Muscle layer of duodenum (tissue), 2 donors: ENCODE measurements at regions not wholly inside any gene's neighbourhood (a gene's known extent, or its start where the extent isn't known, plus 50 kb on each side); places are given as distances from the start of the nearest gene placed in this dataset.
"Not testable (repeated sequence)": the region's sequence is repeated elsewhere in the genome, so short reads cannot be mapped to it uniquely, and the experiment has no call there.

Source experiments
- H3K27ac ChIP-seq: one replicate; pipeline ENCODE4 v1.7.0; 2013; ENCODE audit warnings: mild to moderate bottlenecking, low read length
- H3K27me3 ChIP-seq: one replicate; pipeline ENCODE4 v1.7.0; 2013; ENCODE audit warnings: low read depth, mild to moderate bottlenecking, control low read depth, low read length
- H3K36me3 ChIP-seq, 2 donors: one replicate each; pipeline ENCODE4 v1.7.0; 2013; ENCODE audit warnings: low read length in 2 of 2, control low read depth in 1 of 2, mild to moderate bottlenecking in 1 of 2; ENCODE audit not compliant: insufficient read depth in 2 of 2, control insufficient read depth in 1 of 2
- H3K4me1 ChIP-seq, 2 donors: one replicate each; pipeline ENCODE4 v1.7.0; 2013; ENCODE audit warnings: low read length in 2 of 2, mild to moderate bottlenecking in 2 of 2, control low read depth in 1 of 2, moderate library complexity in 1 of 2; ENCODE audit not compliant: insufficient read depth in 2 of 2, control insufficient read depth in 1 of 2
- H3K4me3 ChIP-seq, 2 donors: one replicate each; pipeline ENCODE4 v1.7.0; 2013; ENCODE audit warnings: low read length in 2 of 2, low read depth in 1 of 2, mild to moderate bottlenecking in 1 of 2
- H3K9me3 ChIP-seq, 2 donors: one replicate each; pipeline ENCODE4 v1.7.0; 2013; ENCODE audit warnings: low read length in 2 of 2, control low read depth in 1 of 2, mild to moderate bottlenecking in 1 of 2; ENCODE audit not compliant: control insufficient read depth in 1 of 2
- donor health status: healthy.

- Histone ChIP-seq H3K9me3 (no peaks in the 10 kb centered on the region), H3K27ac (peak overlapping the region; percentile 17), H3K36me3 (peaks cover 0 to 4% of the 10 kb centered on the region in 2 donors), H3K4me3 (no peak overlapping the region), H3K27me3 (no peaks in the 10 kb centered on the region), H3K4me1 (peaks cover 0 to 20% of the 10 kb centered on the region in 2 donors)
These were observed 990.5 kb downstream of the TLE1 start for GRCh38 chr9:80698725-80699410.

- Histone ChIP-seq H3K36me3 (no peaks in the 10 kb centered on the region), H3K27me3 (no peaks in the 10 kb centered on the region), H3K9me3 (no peaks in the 10 kb centered on the region), H3K4me3 (no peak overlapping the region), H3K4me1 (no peaks in the 10 kb centered on the region), H3K27ac (no peak overlapping the region)
These were observed 996.6 kb downstream of the TLE1 start for GRCh38 chr9:80692751-80693150.

- Histone ChIP-seq H3K27me3 (no peaks in the 10 kb centered on the region), H3K4me1 (no peaks in the 10 kb centered on the region), H3K4me3 (peak overlapping the region in 1 of 2 donors; percentile 20), H3K36me3 (no peaks in the 10 kb centered on the region), H3K9me3 (no peaks in the 10 kb centered on the region), H3K27ac (no peak overlapping the region)
These were observed 998.1 kb downstream of the TLE1 start for GRCh38 chr9:80691229-80691628.

GRCh38 chr9:80690349-80690939 is 998.9 kb downstream of the TLE1 start:
- H3K27me3 ChIP-seq = no peaks in the 10 kb centered on the region
- no peak overlapping the region for H3K27ac ChIP-seq
- no peak overlapping the region for H3K4me3 ChIP-seq
- no peaks in the 10 kb centered on the region for H3K4me1 ChIP-seq
- no peaks in the 10 kb centered on the region for H3K36me3 ChIP-seq
- no peaks in the 10 kb centered on the region for H3K9me3 ChIP-seq

- Histone ChIP-seq H3K4me3 (no peak overlapping the region), H3K27me3 (no peaks in the 10 kb centered on the region), H3K36me3 (no peaks in the 10 kb centered on the region), H3K4me1 (no peaks in the 10 kb centered on the region), H3K9me3 (no peaks in the 10 kb centered on the region), H3K27ac (no peak overlapping the region)
These were observed 1009.4 kb downstream of the TLE1 start for GRCh38 chr9:80679916-80680315.

- Histone ChIP-seq H3K4me1 (no peaks in the 10 kb centered on the region), H3K9me3 (no peaks in the 10 kb centered on the region), H3K27me3 (no peaks in the 10 kb centered on the region), H3K27ac (no peak overlapping the region), H3K4me3 (no peak overlapping the region), H3K36me3 (no peaks in the 10 kb centered on the region)
These were observed 1010.4 kb downstream of the TLE1 start for GRCh38 chr9:80678906-80679305.

- Histone ChIP-seq H3K4me3 (no peak overlapping the region), H3K27me3 (no peaks in the 10 kb centered on the region), H3K36me3 (no peaks in the 10 kb centered on the region), H3K9me3 (peaks cover 0 to 5% of the 10 kb centered on the region in 2 donors), H3K4me1 (no peaks in the 10 kb centered on the region), H3K27ac (no peak overlapping the region)
These were observed 1015.9 kb downstream of the TLE1 start for GRCh38 chr9:80673496-80673895.

GRCh38 chr9:80665479-80665878 is 1023.9 kb downstream of the TLE1 start:
- H3K4me1 ChIP-seq = peaks cover 0 to 3% of the 10 kb centered on the region in 2 donors
- no peaks in the 10 kb centered on the region for H3K36me3 ChIP-seq
- no peak overlapping the region for H3K27ac ChIP-seq
- H3K4me3 ChIP-seq = no peak overlapping the region
- H3K9me3 ChIP-seq = peaks cover 0 to 5% of the 10 kb centered on the region in 2 donors
- H3K27me3 ChIP-seq = no peaks in the 10 kb centered on the region

GRCh38 chr9:80664327-80665210 is 1024.8 kb downstream of the TLE1 start:
- H3K27ac ChIP-seq = no peak overlapping the region
- H3K27me3 ChIP-seq = no peaks in the 10 kb centered on the region
- H3K4me1 ChIP-seq = peaks cover 0 to 3% of the 10 kb centered on the region in 2 donors
- H3K36me3 ChIP-seq = no peaks in the 10 kb centered on the region
- H3K4me3 ChIP-seq = no peak overlapping the region
- H3K9me3 ChIP-seq = no peaks in the 10 kb centered on the region

GRCh38 chr9:80659751-80660150 is 1029.6 kb downstream of the TLE1 start:
- not testable (repeated sequence) for H3K27ac ChIP-seq, H3K4me1 ChIP-seq, H3K27me3 ChIP-seq, H3K4me3 ChIP-seq, H3K9me3 ChIP-seq, H3K36me3 ChIP-seq

- H3K27me3 ChIP-seq = no peaks in the 10 kb centered on the region
- H3K36me3 ChIP-seq = no peaks in the 10 kb centered on the region
- no peak overlapping the region for H3K27ac ChIP-seq
- H3K4me1 ChIP-seq = no peaks in the 10 kb centered on the region
- no peak overlapping the region for H3K4me3 ChIP-seq
- no peaks in the 10 kb centered on the region for H3K9me3 ChIP-seq
These were observed 1038.3 kb downstream of the TLE1 start for GRCh38 chr9:80651044-80651443.
